Peyer's patch (tissue), 4 donors: ENCODE measurements at regions not wholly inside any gene's neighbourhood (a gene's known extent, or its start where the extent isn't known, plus 50 kb on each side); places are given as distances from the start of the nearest gene placed in this dataset.

Experiments used
- DNase-seq, 3 donors: peaks; one replicate each; pipeline ENCODE4 v3.0.0-alpha.2; 2017 to 2019
- H3K27ac ChIP-seq, 4 donors: fragments of 200-600 bp; sonication (generic); one replicate each; pipeline ENCODE4 v1.5.1; 2016 to 2019
- H3K27me3 ChIP-seq, 2 donors: fragments of 200-600 bp; sonication (generic); one replicate each; pipeline ENCODE4 v1.5.1; 2019
- H3K36me3 ChIP-seq, 3 donors: fragments of 200-600 bp; sonication (generic); one replicate each; pipeline ENCODE4 v1.5.1; 2016 to 2019
- H3K4me1 ChIP-seq, 4 donors: fragments of 200-600 bp; sonication (generic); one replicate each; pipeline ENCODE4 v1.5.1; 2016 to 2019
- H3K4me3 ChIP-seq, 4 donors: fragments of 200-600 bp; sonication (generic); 1 replicate in 3 of 4; 2 replicates in 1 of 4; pipeline ENCODE4 v1.5.1; 2016 to 2019; ENCODE audit warnings: mild to moderate bottlenecking in 1 of 4
- H3K9me3 ChIP-seq, 4 donors: fragments of 200-600 bp; sonication (generic); one replicate each; pipeline ENCODE4 v1.5.1; 2016 to 2019; ENCODE audit warnings: mild to moderate bottlenecking in 1 of 4
- POLR2A ChIP-seq, 2 donors: fragments of 450-650 bp; IDR thresholded peaks; one replicate each; pipeline ENCODE4 v1.5.1; 2017; ENCODE audit warnings: antibody characterized with exemption in 2 of 2, mild to moderate bottlenecking in 2 of 2, moderate library complexity in 2 of 2
- TF ChIP-seq, protein P1 (sequence below), 6 experiments: fragments of 450-650 bp in 4 of 6; fragments of 200-600 bp in 2 of 6; sonication (generic) in 1 of 6; IDR thresholded peaks; one replicate each; pipeline ENCODE4 v1.5.1; 2017 to 2019; ENCODE audit warnings: antibody characterized with exemption in 6 of 6, mild to moderate bottlenecking in 3 of 6, moderate library complexity in 1 of 6

DNA sequence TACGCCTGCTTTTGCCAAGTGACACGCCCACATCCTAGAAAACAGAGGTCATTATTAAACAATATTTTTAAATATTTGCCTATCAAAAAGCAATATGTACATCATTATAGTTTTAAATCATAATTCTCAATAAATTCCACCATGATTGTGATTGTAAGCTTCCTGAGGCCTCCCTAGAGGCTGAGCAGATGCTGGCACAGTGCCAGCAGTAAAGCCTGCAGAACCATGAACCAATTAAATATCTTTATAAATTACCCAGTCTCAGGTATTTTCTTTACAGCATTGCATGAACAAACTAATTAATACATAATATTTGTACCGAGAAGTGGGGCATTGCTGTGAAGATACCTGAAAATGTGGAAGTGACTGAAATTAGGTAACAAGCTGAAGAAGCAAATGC is 174.7 kb upstream of the TMEM196 start:
- no peak overlapping the region for H3K27ac ChIP-seq
- H3K4me3 ChIP-seq = no peak overlapping the region
- no peaks in the 10 kb centered on the region for H3K4me1 ChIP-seq
- no peak for TF ChIP-seq POLR2A (IDR thresholded peaks at IDR 0.05)
- TF ChIP-seq, protein P1, sequence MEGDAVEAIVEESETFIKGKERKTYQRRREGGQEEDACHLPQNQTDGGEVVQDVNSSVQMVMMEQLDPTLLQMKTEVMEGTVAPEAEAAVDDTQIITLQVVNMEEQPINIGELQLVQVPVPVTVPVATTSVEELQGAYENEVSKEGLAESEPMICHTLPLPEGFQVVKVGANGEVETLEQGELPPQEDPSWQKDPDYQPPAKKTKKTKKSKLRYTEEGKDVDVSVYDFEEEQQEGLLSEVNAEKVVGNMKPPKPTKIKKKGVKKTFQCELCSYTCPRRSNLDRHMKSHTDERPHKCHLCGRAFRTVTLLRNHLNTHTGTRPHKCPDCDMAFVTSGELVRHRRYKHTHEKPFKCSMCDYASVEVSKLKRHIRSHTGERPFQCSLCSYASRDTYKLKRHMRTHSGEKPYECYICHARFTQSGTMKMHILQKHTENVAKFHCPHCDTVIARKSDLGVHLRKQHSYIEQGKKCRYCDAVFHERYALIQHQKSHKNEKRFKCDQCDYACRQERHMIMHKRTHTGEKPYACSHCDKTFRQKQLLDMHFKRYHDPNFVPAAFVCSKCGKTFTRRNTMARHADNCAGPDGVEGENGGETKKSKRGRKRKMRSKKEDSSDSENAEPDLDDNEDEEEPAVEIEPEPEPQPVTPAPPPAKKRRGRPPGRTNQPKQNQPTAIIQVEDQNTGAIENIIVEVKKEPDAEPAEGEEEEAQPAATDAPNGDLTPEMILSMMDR (IDR thresholded peaks at IDR 0.05) = no peak
- DNase-seq = no peak
- H3K9me3 ChIP-seq = no peaks in the 10 kb centered on the region
- H3K36me3 ChIP-seq = no peaks in the 10 kb centered on the region
- H3K27me3 ChIP-seq = no peaks in the 10 kb centered on the region

DNA sequence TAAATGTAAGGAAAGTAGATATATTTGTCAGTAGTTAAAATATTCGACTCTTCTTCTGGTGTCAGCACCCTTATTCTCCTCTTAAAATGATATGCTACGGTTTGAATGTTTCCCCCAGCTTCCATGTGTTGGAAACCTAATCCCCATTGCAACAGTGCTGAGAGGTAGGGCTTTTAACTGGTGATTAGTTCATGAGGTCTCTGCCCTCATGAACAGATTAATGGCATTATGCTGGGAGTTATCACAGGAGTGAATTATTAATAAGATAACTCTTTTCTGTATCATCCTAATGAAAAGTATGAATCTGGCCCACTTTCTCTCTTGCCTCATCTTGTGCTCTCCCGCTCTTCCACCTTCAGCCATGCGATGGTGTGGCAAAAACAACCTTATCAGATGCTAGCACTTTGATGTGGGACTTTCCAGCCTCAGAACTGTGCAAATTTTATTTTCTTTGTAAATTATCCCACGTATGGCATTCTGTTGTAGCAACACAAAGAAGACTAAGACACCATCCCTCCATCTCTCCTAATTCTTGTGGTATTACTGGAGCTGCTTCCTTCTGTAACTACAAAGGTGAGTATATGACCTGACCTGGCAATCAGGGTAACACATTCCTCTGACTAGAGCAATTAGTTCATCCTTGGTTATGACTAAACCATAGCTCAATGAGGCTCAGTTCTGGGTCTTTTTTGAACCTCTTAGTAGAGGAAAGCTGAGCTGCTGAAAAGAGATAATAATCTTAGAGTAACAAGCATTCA is 171.1 kb upstream of the TMEM196 start:
- no peaks in the 10 kb centered on the region for H3K9me3 ChIP-seq
- TF ChIP-seq, protein P1 (IDR thresholded peaks at IDR 0.05) = no peak
- no peak for TF ChIP-seq POLR2A (IDR thresholded peaks at IDR 0.05)
- H3K4me3 ChIP-seq = no peak overlapping the region

DNA sequence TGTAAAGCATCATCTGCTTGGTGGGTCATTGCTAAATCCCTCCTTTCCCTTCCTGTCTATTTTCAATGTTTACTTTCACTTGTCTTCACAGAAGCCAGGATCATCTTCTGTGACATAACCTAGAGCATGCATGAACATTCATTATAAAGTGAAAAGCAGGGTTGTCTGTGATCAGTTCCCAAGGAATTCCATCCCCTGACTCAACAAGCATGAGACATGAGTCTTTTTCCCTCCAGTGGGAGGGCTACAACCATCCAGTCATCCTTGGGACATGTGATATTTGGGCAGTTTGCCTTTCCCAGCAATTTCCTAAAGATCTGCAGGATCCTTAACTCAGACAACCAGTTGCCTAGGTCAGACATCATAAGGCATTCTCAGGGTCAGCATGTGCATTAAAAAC is 166.3 kb upstream of the TMEM196 start:
- Histone ChIP-seq H3K4me1 (no peaks in the 10 kb centered on the region), H3K4me3 (no peak overlapping the region), H3K9me3 (no peaks in the 10 kb centered on the region), H3K27me3 (no peaks in the 10 kb centered on the region), H3K27ac (no peak overlapping the region), H3K36me3 (no peaks in the 10 kb centered on the region)
- TF ChIP-seq POLR2A (IDR thresholded peaks at IDR 0.05) = no peak
- TF ChIP-seq, protein P1 (IDR thresholded peaks at IDR 0.05) = no peak
- no peak for DNase-seq

More for the DNA sequence above, 171.1 kb upstream of the TMEM196 start:
- Histone ChIP-seq H3K27me3 (no peaks in the 10 kb centered on the region), H3K27ac (no peak overlapping the region), H3K36me3 (no peaks in the 10 kb centered on the region), H3K4me1 (no peaks in the 10 kb centered on the region)
- DNase-seq = no peak

DNA sequence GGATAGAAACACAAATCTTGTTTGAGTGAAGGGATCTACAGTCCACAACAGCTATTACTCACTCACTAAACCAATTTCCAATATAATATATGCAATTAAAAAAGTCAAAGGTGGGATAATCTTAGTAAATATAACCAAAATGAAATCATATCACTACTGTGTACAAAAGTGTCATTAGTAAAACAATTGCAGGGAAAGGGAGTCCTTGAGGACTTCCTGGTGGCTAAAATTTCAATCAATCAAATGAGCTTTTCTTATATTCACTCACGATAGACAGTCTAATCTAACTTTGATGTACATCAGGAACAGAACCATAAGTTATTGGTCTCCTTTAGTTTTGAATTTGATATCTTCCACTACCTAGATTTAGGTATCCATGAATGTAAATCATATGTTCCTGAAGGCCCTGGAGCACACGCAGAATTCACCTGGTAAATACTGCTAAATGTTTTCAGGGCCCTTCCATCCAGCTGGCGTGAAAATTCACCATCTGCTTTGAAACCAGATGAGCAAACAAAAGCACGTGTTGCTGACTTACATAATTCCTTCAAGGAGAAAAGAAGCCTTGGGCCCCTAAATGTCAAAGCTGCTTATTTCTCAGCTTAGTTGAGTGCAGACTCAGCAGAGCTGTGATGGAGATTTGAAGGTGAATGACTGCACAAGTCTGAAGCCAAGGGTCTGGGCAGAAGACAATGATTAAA is 159.3 kb upstream of the TMEM196 start:
- Histone ChIP-seq H3K4me1 (no peaks in the 10 kb centered on the region), H3K4me3 (no peak overlapping the region), H3K36me3 (no peaks in the 10 kb centered on the region), H3K27me3 (no peaks in the 10 kb centered on the region), H3K27ac (no peak overlapping the region), H3K9me3 (no peaks in the 10 kb centered on the region)
- DNase-seq = no peak
- TF ChIP-seq, protein P1 (IDR thresholded peaks at IDR 0.05) = no peak
- no peak for TF ChIP-seq POLR2A (IDR thresholded peaks at IDR 0.05)

DNA sequence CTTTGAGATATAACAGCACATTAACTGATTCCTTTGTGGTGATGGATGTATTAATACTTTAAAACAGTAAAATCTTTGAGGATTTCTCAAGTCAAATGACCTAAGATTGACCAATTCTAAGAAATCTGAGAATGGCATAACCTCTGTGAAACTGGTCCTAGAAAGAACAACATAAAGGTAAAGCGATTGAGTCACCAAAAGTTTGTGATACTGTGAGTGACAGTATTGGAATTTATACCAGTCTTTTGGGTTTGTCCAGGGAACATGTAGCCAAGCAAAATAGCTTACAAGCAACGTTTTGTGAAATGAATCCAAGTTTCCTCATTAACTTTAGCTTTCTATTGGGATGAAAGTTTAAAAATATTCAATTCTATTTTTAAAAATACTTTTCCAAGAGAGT is 157.4 kb upstream of the TMEM196 start:
- Histone ChIP-seq H3K9me3 (no peaks in the 10 kb centered on the region), H3K4me3 (no peak overlapping the region), H3K4me1 (no peaks in the 10 kb centered on the region), H3K27me3 (no peaks in the 10 kb centered on the region), H3K27ac (no peak overlapping the region), H3K36me3 (no peaks in the 10 kb centered on the region)
- DNase-seq = no peak
- TF ChIP-seq, protein P1 (IDR thresholded peaks at IDR 0.05) = no peak
- no peak for TF ChIP-seq POLR2A (IDR thresholded peaks at IDR 0.05)
